GM19467 (cell line): ENCODE measurements at regions not wholly inside any gene's neighbourhood (a gene's known extent, or its start where the extent isn't known, plus 50 kb on each side); places are given as distances from the start of the nearest gene placed in this dataset.
"Not testable (repeated sequence)": the region's sequence is repeated elsewhere in the genome, so short reads cannot be mapped to it uniquely, and the experiment has no call there.

Source experiments
- ATAC-seq: cut with Tn5 transposase; IDR thresholded peaks from one replicate; pipeline ENCODE4 v1.9.1; 2021; ENCODE audit warnings: mild to moderate bottlenecking, moderate library complexity; ENCODE audit not compliant: unreplicated experiment

GRCh38 chr2:56606086-56606485 is 422.3 kb downstream of the CCDC85A start:
- not testable (repeated sequence) for ATAC-seq

GRCh38 chr2:56613254-56613653 is 429.5 kb downstream of the CCDC85A start:
- no peak for ATAC-seq

- no peak for ATAC-seq
Observed at GRCh38 chr2:56613920-56614319, 430.1 kb downstream of the CCDC85A start.

DNA sequence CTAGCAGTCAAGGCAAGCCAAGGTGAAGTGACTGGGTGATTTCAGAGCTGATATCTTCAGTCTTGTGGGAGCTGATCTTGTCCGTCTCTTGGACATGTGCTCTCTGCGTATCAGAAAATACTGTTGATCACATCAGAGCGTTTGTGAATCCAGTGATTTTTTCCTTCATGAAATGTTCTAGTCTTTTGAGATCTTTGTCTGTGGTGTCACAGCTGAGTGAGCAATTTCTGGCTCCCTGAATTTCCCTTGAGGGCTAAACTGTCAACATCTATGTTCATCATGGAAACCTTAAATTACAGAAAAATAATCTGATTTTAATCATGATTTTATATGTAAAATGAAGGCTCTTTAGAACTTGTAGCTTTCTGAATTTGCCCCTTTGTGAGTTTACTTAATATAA is 432.0 kb downstream of the CCDC85A start:
- no peak for ATAC-seq

GRCh38 chr2:56624181-56624580 is 440.4 kb downstream of the CCDC85A start:
- ATAC-seq: no peak

GRCh38 chr2:56626927-56627326 is 443.1 kb downstream of the CCDC85A start:
- ATAC-seq: no peak

GRCh38 chr2:56630286-56630685 is 446.5 kb downstream of the CCDC85A start:
- ATAC-seq: no peak

DNA sequence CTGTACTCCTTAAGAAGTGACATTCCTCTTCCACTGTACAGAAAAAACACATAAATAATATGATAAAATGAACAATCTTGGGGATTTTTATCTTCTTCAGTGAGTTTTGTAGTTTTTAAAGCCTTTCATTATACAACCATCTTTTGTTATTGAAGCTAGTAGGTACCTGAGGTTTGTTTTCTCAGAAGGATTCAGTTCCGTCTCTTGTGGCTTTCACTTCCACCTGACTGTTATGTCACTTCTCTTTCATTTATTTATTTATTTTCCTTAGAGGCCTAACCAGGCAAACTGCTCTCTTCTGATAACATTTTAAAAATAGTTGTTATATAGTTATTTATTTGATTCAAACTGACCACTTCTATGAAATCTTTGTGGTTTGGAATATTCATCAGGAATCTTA is 464.2 kb downstream of the CCDC85A start:
- no peak for ATAC-seq

- no peak for ATAC-seq
Observed at GRCh38 chr2:56648802-56649201, 465.0 kb downstream of the CCDC85A start.

GRCh38 chr2:56654936-56655335 is 471.1 kb downstream of the CCDC85A start:
- ATAC-seq: no peak

DNA sequence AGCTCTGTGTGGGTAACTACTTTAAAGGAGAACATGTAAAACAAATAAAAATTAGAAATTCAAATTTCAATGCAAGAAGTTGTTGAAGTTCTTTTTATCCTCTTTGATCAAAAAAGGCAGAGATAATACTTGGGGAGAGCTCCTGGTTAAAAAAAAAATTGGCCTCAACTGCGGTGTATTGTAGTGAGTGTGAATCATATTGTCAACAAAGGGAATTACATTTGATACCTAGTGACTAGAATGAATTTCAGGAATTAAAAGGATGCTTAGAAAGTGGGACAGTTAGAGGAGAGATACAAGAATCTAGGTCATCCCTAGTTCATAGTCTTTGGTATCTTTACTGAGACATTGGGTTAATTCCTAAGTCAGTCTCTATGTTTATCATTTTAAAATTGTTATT is 473.0 kb downstream of the CCDC85A start:
- ATAC-seq: no peak

DNA sequence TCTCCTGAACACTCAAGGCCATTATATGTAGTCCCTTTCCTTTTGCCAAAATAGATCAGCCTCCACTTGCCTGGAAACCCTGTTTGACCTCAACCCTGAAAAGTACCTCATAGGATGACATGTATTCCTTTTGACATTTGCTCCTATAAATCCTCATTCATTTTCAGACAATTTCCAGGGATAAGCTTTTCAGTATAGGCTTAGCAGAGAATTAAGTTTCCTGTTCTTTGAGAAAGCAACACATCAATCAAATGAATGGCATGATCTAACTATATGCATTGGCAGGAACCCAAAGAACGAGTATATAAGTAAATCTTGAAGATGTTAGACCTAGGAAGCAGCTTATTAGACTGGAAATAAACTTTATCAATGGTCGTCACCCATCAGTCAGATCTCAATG is 483.0 kb downstream of the CCDC85A start:
- no peak for ATAC-seq

- no peak for ATAC-seq
Observed at GRCh38 chr2:56671973-56672569, 488.3 kb downstream of the CCDC85A start.

DNA sequence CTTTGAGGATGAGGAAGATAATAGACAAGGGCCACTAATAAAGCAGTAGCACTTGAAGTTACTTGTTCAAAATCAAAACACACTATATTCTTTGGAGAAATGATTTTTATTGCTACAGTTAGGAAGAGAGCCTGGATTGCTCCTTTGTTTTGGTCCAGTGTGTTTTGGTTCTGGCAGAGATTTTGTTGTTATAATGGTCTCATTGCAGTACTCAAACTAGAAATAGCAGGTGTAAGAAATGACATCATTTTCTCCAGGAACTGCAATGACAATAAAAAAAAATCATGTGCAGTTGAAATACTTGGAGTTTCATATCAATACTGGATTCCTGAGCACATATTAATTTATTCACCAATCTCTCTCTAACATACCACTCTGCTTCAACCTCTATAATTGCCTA is 490.3 kb downstream of the CCDC85A start:
- ATAC-seq: no peak

DNA sequence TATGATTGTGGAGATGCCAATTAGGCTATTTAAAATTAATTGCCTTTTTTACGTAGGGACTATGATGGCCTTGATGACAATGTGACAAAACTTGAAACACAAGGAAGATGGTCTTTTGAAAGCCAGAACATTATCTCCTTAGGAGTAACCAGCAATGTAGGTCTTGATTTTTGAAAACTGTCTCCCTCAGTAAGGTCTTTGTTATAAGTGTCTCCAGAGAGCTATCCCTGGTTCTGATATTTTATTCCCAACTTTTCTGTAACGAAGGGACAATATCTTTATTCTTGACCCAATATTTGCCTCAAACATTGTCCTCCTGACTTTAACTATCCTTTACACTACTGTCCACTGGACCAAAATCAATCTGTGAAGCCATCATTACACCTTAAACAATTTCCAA is 493.2 kb downstream of the CCDC85A start:
- no peak for ATAC-seq

GRCh38 chr2:56680971-56681631 is 497.3 kb downstream of the CCDC85A start:
- no peak for ATAC-seq

DNA sequence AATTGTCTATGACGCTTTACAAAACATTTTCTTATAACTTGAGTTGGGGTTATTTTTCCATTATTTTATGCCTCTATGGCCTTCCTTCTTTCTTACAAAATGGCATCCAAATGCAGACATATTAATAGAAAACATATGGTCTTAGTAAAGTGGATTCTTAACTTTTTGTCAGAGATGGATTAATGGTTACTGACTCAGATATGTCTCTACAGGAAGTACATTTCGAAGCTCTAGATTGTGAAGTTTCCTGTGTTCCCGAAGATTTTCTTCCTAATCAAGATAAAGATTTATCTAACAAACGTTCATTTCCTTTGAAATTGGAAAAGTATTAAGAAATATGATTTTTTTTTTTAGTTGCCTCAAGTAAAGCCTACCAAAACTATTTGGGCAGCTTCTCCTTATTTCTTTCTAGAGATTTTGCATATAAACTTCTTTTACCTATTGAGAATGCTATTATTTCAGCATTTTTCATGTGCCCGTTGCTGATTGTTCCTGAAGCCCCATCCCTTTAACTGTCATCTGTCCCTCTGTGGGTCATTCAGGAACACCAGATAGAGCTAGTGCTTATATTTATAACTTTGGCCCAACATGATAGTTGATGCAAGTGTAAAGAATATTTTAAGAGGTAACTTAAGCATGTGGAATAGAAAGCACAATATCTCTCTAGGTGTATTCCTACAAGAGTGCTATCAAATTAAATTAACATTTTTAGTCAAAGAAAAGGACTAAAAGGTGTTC is 498.0 kb downstream of the CCDC85A start:
- ATAC-seq: no peak

DNA sequence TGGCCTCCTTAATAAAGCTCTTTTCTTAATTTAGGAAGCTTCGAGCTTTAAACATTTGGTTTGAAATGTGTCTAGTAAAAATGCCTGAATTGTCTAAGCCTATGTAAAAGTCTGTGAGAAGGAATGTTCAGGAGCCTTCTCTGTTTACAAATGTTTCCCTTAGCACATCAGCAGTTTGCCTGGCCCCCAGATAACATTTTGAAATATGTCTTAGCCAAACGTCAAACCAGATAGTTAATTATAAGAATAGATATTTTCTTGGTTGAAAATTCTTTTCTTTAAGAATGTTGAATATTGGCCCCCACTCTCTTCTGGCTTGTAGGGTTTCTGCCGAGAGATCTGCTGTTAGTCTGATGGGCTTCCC is 498.6 kb downstream of the CCDC85A start:
- no peak for ATAC-seq

DNA sequence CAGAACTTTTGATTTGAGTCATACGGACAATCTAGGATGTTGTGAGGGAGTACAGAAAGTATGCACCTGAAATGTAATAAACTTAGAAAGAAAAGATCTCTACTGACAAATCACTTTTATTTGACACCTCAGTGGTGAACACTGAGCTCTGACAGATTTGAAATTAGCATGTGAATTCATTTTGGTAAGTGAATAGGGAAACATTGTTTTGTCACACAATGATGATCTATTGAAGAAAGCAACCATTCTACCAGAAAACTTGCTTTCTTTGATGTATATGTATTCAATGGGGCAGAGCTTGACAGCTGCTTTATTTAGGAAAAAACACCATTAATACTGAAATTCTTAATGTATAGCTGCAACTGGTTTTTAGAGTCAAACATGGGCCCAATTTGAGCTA is 500.5 kb downstream of the CCDC85A start:
- no peak for ATAC-seq

DNA sequence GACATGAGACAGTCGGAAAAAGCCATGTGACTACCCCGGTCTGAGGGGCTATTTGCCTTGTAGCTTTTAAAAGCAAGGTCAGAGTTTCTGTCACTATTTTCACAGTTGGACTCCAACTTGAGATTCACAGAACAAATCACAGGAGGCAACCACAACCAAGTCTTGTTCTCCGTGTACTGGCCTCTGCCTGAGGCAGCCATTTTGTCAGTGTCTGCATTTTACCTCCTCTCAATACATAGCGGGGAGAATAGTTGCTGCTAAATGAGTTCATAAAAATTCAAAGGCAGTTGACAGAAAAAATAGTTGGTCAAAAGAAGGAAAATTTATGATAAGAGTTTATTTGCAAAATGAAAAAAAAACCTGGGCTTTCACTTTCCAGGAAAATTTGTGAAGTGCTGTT is 501.4 kb downstream of the CCDC85A start:
- ATAC-seq: no peak

GRCh38 chr2:56687169-56687568 is 503.4 kb downstream of the CCDC85A start:
- no peak for ATAC-seq

DNA sequence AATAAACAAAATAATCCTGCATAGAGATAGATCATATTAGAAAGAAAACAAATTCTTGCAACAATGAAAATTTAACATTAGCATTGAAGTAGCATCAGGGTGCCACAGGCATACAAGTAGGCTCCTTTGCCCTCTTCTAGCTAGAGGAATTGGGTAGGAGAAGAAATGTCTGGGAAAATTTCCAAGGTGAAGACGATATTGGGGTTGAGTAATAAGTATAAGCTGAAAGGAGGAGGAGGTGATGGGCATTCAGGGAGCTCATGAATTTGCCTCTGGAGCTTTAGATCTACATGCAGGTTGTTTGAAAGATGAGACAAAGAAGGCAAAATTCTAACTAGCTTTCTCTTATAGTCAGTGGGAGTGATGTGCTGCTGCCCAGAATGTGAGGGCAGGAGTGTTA is 504.9 kb downstream of the CCDC85A start:
- no peak for ATAC-seq
